CD4-positive, alpha-beta T cell treated with Interleukin-10 for 1 hour (primary cell): ENCODE measurements at regions not wholly inside any gene's neighbourhood (a gene's known extent, or its start where the extent isn't known, plus 50 kb on each side); places are given as distances from the start of the nearest gene placed in this dataset.
"Not testable (repeated sequence)": the region's sequence is repeated elsewhere in the genome, so short reads cannot be mapped to it uniquely, and the experiment has no call there.

Source experiments
- DNase-seq: peaks from one replicate; pipeline ENCODE4 v3.0.0-alpha.2; 2020

GRCh38 chr7:50251765-50252164, 52.8 kb upstream of the IKZF1 start:
- no peak for DNase-seq

GRCh38 chr7:50246551-50246950, 58.0 kb upstream of the IKZF1 start:
- no peak for DNase-seq

GRCh38 chr7:50242111-50242510, 62.4 kb upstream of the IKZF1 start:
- not testable (repeated sequence) for DNase-seq

GRCh38 chr7:50240699-50241098, 63.8 kb upstream of the IKZF1 start:
- peak; percentile 17 for DNase-seq

GRCh38 chr7:50229964-50230363, 74.6 kb upstream of the IKZF1 start:
- DNase-seq, result peak; percentile 39

- no peak for DNase-seq
These were observed 76.4 kb upstream of the IKZF1 start for GRCh38 chr7:50228148-50228547.

GRCh38 chr7:50227726-50228125, 76.8 kb upstream of the IKZF1 start:
- no peak for DNase-seq

- no peak for DNase-seq
These were observed 77.8 kb upstream of the IKZF1 start for GRCh38 chr7:50226669-50227068.

GRCh38 chr7:50226145-50226544, 78.4 kb upstream of the IKZF1 start:
- no peak for DNase-seq

GRCh38 chr7:50221433-50221832, 83.1 kb upstream of the IKZF1 start:
- DNase-seq, result no peak

GRCh38 chr7:50221028-50221427, 83.5 kb upstream of the IKZF1 start:
- DNase-seq, result no peak

GRCh38 chr7:50220273-50220672, 84.2 kb upstream of the IKZF1 start:
- no peak for DNase-seq

GRCh38 chr7:50217821-50218281, 86.7 kb upstream of the IKZF1 start:
- DNase-seq, result no peak

- no peak for DNase-seq
These were observed 87.1 kb upstream of the IKZF1 start for GRCh38 chr7:50217401-50217800.

GRCh38 chr7:50216626-50217025, 87.9 kb upstream of the IKZF1 start:
- no peak for DNase-seq

- DNase-seq, result no peak
These were observed 89.7 kb upstream of the IKZF1 start for GRCh38 chr7:50214771-50215170.

- DNase-seq, result no peak
These were observed 90.3 kb upstream of the IKZF1 start for GRCh38 chr7:50214126-50214670.

GRCh38 chr7:50213622-50214017, 90.9 kb upstream of the IKZF1 start:
- DNase-seq, result no peak

- no peak for DNase-seq
These were observed 91.6 kb upstream of the IKZF1 start for GRCh38 chr7:50212666-50213621.

- DNase-seq, result no peak
These were observed 92.5 kb upstream of the IKZF1 start for GRCh38 chr7:50212016-50212325.

GRCh38 chr7:50211130-50212015, 93.1 kb upstream of the IKZF1 start:
- DNase-seq, result no peak

GRCh38 chr7:50210706-50211115, 93.8 kb upstream of the IKZF1 start:
- DNase-seq, result no peak

- peak; percentile 32 for DNase-seq
These were observed 94.9 kb upstream of the IKZF1 start for GRCh38 chr7:50209461-50210135.
